GM23248 (cell line): ENCODE measurements at regions not wholly inside any gene's neighbourhood (a gene's known extent, or its start where the extent isn't known, plus 50 kb on each side); places are given as distances from the start of the nearest gene placed in this dataset.

Experiments used
- DNase-seq: peaks from one replicate; pipeline ENCODE4 v3.0.0-alpha.2; 2015
- H2AFZ ChIP-seq: fragments of 200-600 bp; sonication (generic); 2 replicates; pipeline ENCODE4 v1.6.1; 2016; ENCODE audit warnings: antibody characterized with exemption
- H3F3A ChIP-seq: fragments of 200-600 bp; sonication (generic); 2 replicates; pipeline ENCODE4 v1.6.1; 2016; ENCODE audit warnings: mild to moderate bottlenecking, antibody characterized with exemption, mixed run types; ENCODE audit not compliant: insufficient read depth
- H3K27ac ChIP-seq: fragments of 200-600 bp; sonication (generic); 2 replicates; pipeline ENCODE4 v1.5.1; 2016; ENCODE audit warnings: mild to moderate bottlenecking
- H3K27me3 ChIP-seq: fragments of 200-600 bp; sonication (generic); replicated peaks from 2 replicates; pipeline ENCODE4 v1.6.1; 2016; ENCODE audit warnings: mild to moderate bottlenecking; ENCODE audit not compliant: insufficient read depth
- H3K36me3 ChIP-seq: fragments of 200-600 bp; sonication (generic); 2 replicates; pipeline ENCODE4 v1.6.1; 2016; ENCODE audit warnings: low read depth, mild to moderate bottlenecking
- H3K4me1 ChIP-seq: fragments of 200-600 bp; sonication (generic); 2 replicates; pipeline ENCODE4 v1.6.1; 2016; ENCODE audit warnings: mild to moderate bottlenecking; ENCODE audit not compliant: insufficient read depth
- H3K4me2 ChIP-seq: fragments of 200-600 bp; sonication (generic); one replicate; pipeline ENCODE4 v1.6.1; 2016; ENCODE audit warnings: mild to moderate bottlenecking; ENCODE audit not compliant: unreplicated experiment
- H3K4me3 ChIP-seq: fragments of 200-600 bp; sonication (generic); 2 replicates; pipeline ENCODE4 v1.5.1; 2016; ENCODE audit warnings: mild to moderate bottlenecking
- H3K79me2 ChIP-seq: fragments of 200-600 bp; sonication (generic); 2 replicates; pipeline ENCODE4 v1.6.1; 2016; ENCODE audit warnings: mild to moderate bottlenecking; ENCODE audit not compliant: insufficient read depth
- H3K9ac ChIP-seq: fragments of 200-600 bp; sonication (generic); 2 replicates; pipeline ENCODE4 v1.6.1; 2016; ENCODE audit warnings: mild to moderate bottlenecking
- H3K9me2 ChIP-seq: fragments of 200-600 bp; sonication (generic); 2 replicates; pipeline ENCODE4 v1.6.1; 2016; ENCODE audit warnings: mixed run types, mild to moderate bottlenecking, moderate library complexity; ENCODE audit not compliant: insufficient read depth
- H3K9me3 ChIP-seq: fragments of 200-600 bp; sonication (generic); one replicate; pipeline ENCODE4 v1.6.1; 2017; ENCODE audit warnings: low read depth
- H4K20me1 ChIP-seq: fragments of 200-600 bp; sonication (generic); 2 replicates; pipeline ENCODE4 v1.6.0; 2016; ENCODE audit not compliant: insufficient read depth
- EZH2 ChIP-seq: fragments of 200-600 bp; sonication (generic); IDR thresholded peaks from 2 replicates; pipeline ENCODE4 v1.6.1; 2018; ENCODE audit warnings: antibody characterized with exemption, mild to moderate bottlenecking; ENCODE audit not compliant: insufficient read depth, poor library complexity, severe bottlenecking
- EZH2phosphoT487 ChIP-seq: fragments of 200-600 bp; sonication (generic); IDR thresholded peaks from 2 replicates; pipeline ENCODE4 v1.6.1; 2018; ENCODE audit warnings: antibody characterized with exemption, moderate library complexity, mild to moderate bottlenecking, low read depth; ENCODE audit not compliant: insufficient read depth
- WGBS, 2 experiments: methylation state at CpG; one replicate each; pipeline ENCODE4 v1.1.6; 2015 to 2017; ENCODE audit warnings: low lambda C conversion rate in 2 of 2, low coverage in 1 of 2; ENCODE audit errors: missing lambda C conversion rate in 2 of 2; 5-methylcytosine and 5-hydroxymethylcytosine counted together
- in situ Hi-C: fragments of 300-500 bp; cut with MboI; formaldehyde crosslinking; loops from 2 replicates; pipeline ENCODE4 v1.15.0; 2020

DNA sequence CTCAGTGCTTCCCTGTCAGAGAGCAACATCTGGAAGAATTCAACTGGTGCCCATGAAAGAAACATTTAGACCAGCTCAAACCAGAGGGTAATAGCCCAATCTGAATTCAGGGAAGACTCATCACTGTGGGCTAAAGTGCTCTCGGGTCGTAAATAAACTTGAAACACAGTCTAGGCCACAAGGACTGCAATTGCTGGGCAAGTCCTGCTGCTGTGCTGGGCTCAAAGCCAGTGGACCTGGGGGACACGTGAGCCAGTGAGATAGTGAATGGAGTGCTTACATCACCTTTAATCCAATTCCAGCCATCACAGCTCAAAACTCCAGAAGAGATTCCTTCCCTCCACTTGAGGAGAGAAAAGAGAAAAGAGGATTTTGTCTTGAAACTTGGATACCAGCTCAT is 78.1 kb upstream of the DAP start:
- Histone ChIP-seq H3K9me2 (no peaks in the 10 kb centered on the region), H3K9ac (no peak overlapping the region), H3K9me3 (no peaks in the 10 kb centered on the region), H3K36me3 (no peaks in the 10 kb centered on the region), H3F3A (no peaks in the 10 kb centered on the region), H3K4me3 (no peak overlapping the region), H2AFZ (no peak overlapping the region), H3K4me1 (peaks cover 13% of the 10 kb centered on the region; the same call in 1 of the 2 replicates), H3K27ac (no peak overlapping the region), H3K4me2 (no peak overlapping the region), H3K79me2 (no peaks in the 10 kb centered on the region), H4K20me1 (no peaks in the 10 kb centered on the region), H3K27me3 (peaks cover 4% of the 10 kb centered on the region; the same call in 1 of the 2 replicates)
- in situ Hi-C loops, result no loop called here
- TF ChIP-seq EZH2phosphoT487, result no peak
- TF ChIP-seq EZH2, result no peak
- DNase-seq, result no peak
- WGBS, 2 experiments, result 64 to 68% methylated on average over 3 of the region's 3 CpGs

DNA sequence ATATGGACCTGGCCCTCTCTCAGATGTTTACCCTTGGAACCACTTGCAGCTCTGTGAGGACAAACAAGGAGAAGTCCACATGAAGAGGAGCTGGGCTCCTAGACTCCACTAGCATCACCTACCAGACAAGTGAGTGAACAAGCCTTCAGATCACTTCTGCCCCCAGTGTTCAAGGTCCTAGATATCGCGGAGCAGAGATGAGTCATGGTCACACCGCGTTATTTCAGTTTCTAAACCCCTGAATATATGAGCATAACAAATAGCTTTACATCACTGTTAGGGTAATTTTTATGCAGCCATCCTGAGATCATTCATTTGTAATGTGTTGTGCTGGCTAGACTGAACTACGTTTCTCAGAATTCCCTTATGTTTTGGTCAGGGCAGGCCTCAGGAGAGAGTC is 77.0 kb upstream of the DAP start:
- Histone ChIP-seq H3K4me2 (no peak overlapping the region), H3K9me2 (no peaks in the 10 kb centered on the region), H3K27me3 (peaks cover 4% of the 10 kb centered on the region; the same call in 1 of the 2 replicates), H3K9ac (no peak overlapping the region), H3K4me1 (peaks cover 13% of the 10 kb centered on the region; the same call in 1 of the 2 replicates), H3K9me3 (no peaks in the 10 kb centered on the region), H4K20me1 (no peaks in the 10 kb centered on the region), H2AFZ (no peak overlapping the region), H3K4me3 (no peak overlapping the region), H3K27ac (no peak overlapping the region), H3K36me3 (no peaks in the 10 kb centered on the region), H3K79me2 (no peaks in the 10 kb centered on the region), H3F3A (no peaks in the 10 kb centered on the region)
- no peak for DNase-seq
- WGBS, 2 experiments, result 65 to 78% methylated on average over 5 of the region's 5 CpGs
- in situ Hi-C loops, result no loop called here
- no peak for TF ChIP-seq EZH2
- no peak for TF ChIP-seq EZH2phosphoT487

- no peak for TF ChIP-seq EZH2
- no peak for TF ChIP-seq EZH2phosphoT487
- peaks cover 21% of the 10 kb centered on the region for H3K4me1 ChIP-seq
- H3F3A ChIP-seq, result no peaks in the 10 kb centered on the region
- H3K9ac ChIP-seq, result no peak overlapping the region
- in situ Hi-C loops, result no loop called here
- H3K4me3 ChIP-seq, result no peak overlapping the region
- DNase-seq, result peak; percentile 49
- H3K9me2 ChIP-seq, result no peaks in the 10 kb centered on the region
- 0 out of 2 replicates have a peak, but pooled peaks cover under 1% of the 10 kb centered on the region for H3K27me3 ChIP-seq
- H3K9me3 ChIP-seq, result no peaks in the 10 kb centered on the region
- 63 to 70% methylated on average over 2 of the region's 2 CpGs for WGBS, 2 experiments
- no peak overlapping the region for H2AFZ ChIP-seq
- H3K36me3 ChIP-seq, result no peaks in the 10 kb centered on the region
- H3K27ac ChIP-seq, result no peak overlapping the region
- H3K79me2 ChIP-seq, result no peaks in the 10 kb centered on the region
- H4K20me1 ChIP-seq, result no peaks in the 10 kb centered on the region
- H3K4me2 ChIP-seq, result no peak overlapping the region
Measured at GRCh38 chr5:10836986-10837385, 76.0 kb upstream of the DAP start.

- Histone ChIP-seq H3F3A (no peaks in the 10 kb centered on the region), H3K4me2 (no peak overlapping the region), H3K9me2 (no peaks in the 10 kb centered on the region), H3K9ac (no peak overlapping the region), H3K27me3 (no peaks in the 10 kb centered on the region), H2AFZ (no peak overlapping the region), H3K27ac (no peak overlapping the region), H3K79me2 (no peaks in the 10 kb centered on the region), H3K9me3 (no peaks in the 10 kb centered on the region), H3K36me3 (no peaks in the 10 kb centered on the region), H3K4me1 (peaks cover 32% of the 10 kb centered on the region), H4K20me1 (no peaks in the 10 kb centered on the region), H3K4me3 (no peak overlapping the region)
- no peak for TF ChIP-seq EZH2
- no peak for TF ChIP-seq EZH2phosphoT487
- 80 to 90% methylated on average over 1 of the region's 1 CpG for WGBS, 2 experiments
- no peak for DNase-seq
- in situ Hi-C loops, result no loop called here
Measured at GRCh38 chr5:10834695-10835094, 73.7 kb upstream of the DAP start.

- no peak overlapping the region for H3K4me2 ChIP-seq
- no peaks in the 10 kb centered on the region for H3K36me3 ChIP-seq
- H4K20me1 ChIP-seq, result no peaks in the 10 kb centered on the region
- TF ChIP-seq EZH2, result no peak
- no peak for TF ChIP-seq EZH2phosphoT487
- no peaks in the 10 kb centered on the region for H3K9me2 ChIP-seq
- peak; percentile 19 for DNase-seq
- H3K4me3 ChIP-seq, result no peak overlapping the region
- no peaks in the 10 kb centered on the region for H3K9me3 ChIP-seq
- 0 out of 2 replicates have a peak overlapping the region, but pooled peaks have one; percentile 11 for H2AFZ ChIP-seq
- H3K27ac ChIP-seq, result no peak overlapping the region
- in situ Hi-C loops, result no loop called here
- H3K27me3 ChIP-seq, result no peaks in the 10 kb centered on the region
- peaks cover 6% of the 10 kb centered on the region; the same call in 1 of the 2 replicates for H3F3A ChIP-seq
- WGBS, 2 experiments, result 32 to 33% methylated on average over 5 of the region's 5 CpGs
- no peak overlapping the region for H3K9ac ChIP-seq
- H3K79me2 ChIP-seq, result no peaks in the 10 kb centered on the region
- peaks cover 44% of the 10 kb centered on the region for H3K4me1 ChIP-seq
Measured at GRCh38 chr5:10832987-10833386, 72.0 kb upstream of the DAP start.
